ENCODE measurements at regions not wholly inside any gene's neighbourhood (a gene's known extent, or its start where the extent isn't known, plus 50 kb on each side); places are given as distances from the start of the nearest gene placed in this dataset.

GRCh38 chr2:21404827-21405625 lies 281.3 kb downstream of the TDRD15 start:
- H3K9me3 ChIP-seq (replicated peaks in 1 of 11) = no peaks in the 10 kb centered on the region
- TF ChIP-seq Cebpa-rat (IDR thresholded peaks at IDR 0.05) = no peak
- no peak overlapping the region for H3K27ac ChIP-seq
- H3K27me3 ChIP-seq = no peaks in the 10 kb centered on the region
- no peak overlapping the region for H3K4me3 ChIP-seq
- H3K4me1 ChIP-seq = no peaks in the 10 kb centered on the region
- H3K9ac ChIP-seq = no peak overlapping the region
- H4K20me1 ChIP-seq = no peaks in the 10 kb centered on the region
- H3K4me2 ChIP-seq = no peak overlapping the region
- no peaks in the 10 kb centered on the region for H3K36me3 ChIP-seq

GRCh38 chr2:21406386-21406785 lies 282.6 kb downstream of the TDRD15 start:
- Histone ChIP-seq H3K27me3 (no peaks in the 10 kb centered on the region), H3K9me3 (replicated peaks in 1 of 11) (no peaks in the 10 kb centered on the region), H3K27ac (no peak overlapping the region), H4K20me1 (no peaks in the 10 kb centered on the region), H3K4me1 (no peaks in the 10 kb centered on the region), H3K4me2 (no peak overlapping the region), H3K36me3 (no peaks in the 10 kb centered on the region), H3K4me3 (no peak overlapping the region), H3K9ac (no peak overlapping the region)
- no peak for TF ChIP-seq Cebpa-rat (IDR thresholded peaks at IDR 0.05)

GRCh38 chr2:21406911-21407310 lies 283.1 kb downstream of the TDRD15 start:
- no peak overlapping the region for H3K27ac ChIP-seq
- H3K9me3 ChIP-seq (replicated peaks in 1 of 11) = no peaks in the 10 kb centered on the region
- no peaks in the 10 kb centered on the region for H4K20me1 ChIP-seq
- no peaks in the 10 kb centered on the region for H3K36me3 ChIP-seq
- no peak overlapping the region for H3K4me3 ChIP-seq
- no peaks in the 10 kb centered on the region for H3K4me1 ChIP-seq
- no peak overlapping the region for H3K4me2 ChIP-seq
- TF ChIP-seq Cebpa-rat (IDR thresholded peaks at IDR 0.05) = no peak
- H3K27me3 ChIP-seq = no peaks in the 10 kb centered on the region
- H3K9ac ChIP-seq = no peak overlapping the region

GRCh38 chr2:21407851-21408250 lies 284.1 kb downstream of the TDRD15 start:
- Histone ChIP-seq H3K27me3 (no peaks in the 10 kb centered on the region), H3K4me1 (no peaks in the 10 kb centered on the region), H3K4me3 (no peak overlapping the region), H3K9ac (no peak overlapping the region), H3K27ac (no peak overlapping the region), H4K20me1 (no peaks in the 10 kb centered on the region), H3K36me3 (no peaks in the 10 kb centered on the region), H3K9me3 (replicated peaks in 1 of 11) (peaks cover 0 to 2% (median 0%) of the 10 kb centered on the region in 11 experiments; a peak in 1 of 22 replicates), H3K4me2 (no peak overlapping the region)
- TF ChIP-seq Cebpa-rat (IDR thresholded peaks at IDR 0.05) = no peak

- no peak overlapping the region for H3K27ac ChIP-seq
- H3K4me3 ChIP-seq = no peak overlapping the region
- no peaks in the 10 kb centered on the region for H4K20me1 ChIP-seq
- no peak overlapping the region for H3K4me2 ChIP-seq
- H3K9ac ChIP-seq = no peak overlapping the region
- H3K4me1 ChIP-seq = no peaks in the 10 kb centered on the region
- H3K27me3 ChIP-seq = no peaks in the 10 kb centered on the region
- TF ChIP-seq Cebpa-rat (IDR thresholded peaks at IDR 0.05) = no peak
- peaks cover 0 to 15% (median 0%) of the 10 kb centered on the region in 11 experiments; a peak in 7 of 22 replicates for H3K9me3 ChIP-seq (replicated peaks in 1 of 11)
- no peaks in the 10 kb centered on the region for H3K36me3 ChIP-seq
These were observed 288.0 kb downstream of the TDRD15 start for GRCh38 chr2:21411741-21412140.

GRCh38 chr2:21412944-21413443 lies 289.2 kb downstream of the TDRD15 start:
- no peaks in the 10 kb centered on the region for H3K4me1 ChIP-seq
- no peaks in the 10 kb centered on the region for H3K36me3 ChIP-seq
- no peaks in the 10 kb centered on the region for H3K27me3 ChIP-seq
- H3K9me3 ChIP-seq (replicated peaks in 1 of 11) = peaks cover 0 to 16% (median 0%) of the 10 kb centered on the region in 11 experiments; a peak in 7 of 22 replicates
- H3K9ac ChIP-seq = no peak overlapping the region
- no peak overlapping the region for H3K27ac ChIP-seq
- H3K4me3 ChIP-seq = no peak overlapping the region
- no peak overlapping the region for H3K4me2 ChIP-seq
- TF ChIP-seq Cebpa-rat (IDR thresholded peaks at IDR 0.05) = no peak
- no peaks in the 10 kb centered on the region for H4K20me1 ChIP-seq

GRCh38 chr2:21415234-21415633 lies 291.5 kb downstream of the TDRD15 start:
- no peaks in the 10 kb centered on the region for H3K27me3 ChIP-seq
- no peak overlapping the region for H3K4me2 ChIP-seq
- no peaks in the 10 kb centered on the region for H4K20me1 ChIP-seq
- no peak for TF ChIP-seq Cebpa-rat (IDR thresholded peaks at IDR 0.05)
- peaks cover 0 to 16% (median 0%) of the 10 kb centered on the region in 11 experiments; a peak in 7 of 22 replicates for H3K9me3 ChIP-seq (replicated peaks in 1 of 11)
- no peak overlapping the region for H3K27ac ChIP-seq
- no peaks in the 10 kb centered on the region for H3K36me3 ChIP-seq
- no peak overlapping the region for H3K4me3 ChIP-seq
- H3K9ac ChIP-seq = no peak overlapping the region
- no peaks in the 10 kb centered on the region for H3K4me1 ChIP-seq

GRCh38 chr2:21416226-21416625 lies 292.5 kb downstream of the TDRD15 start:
- Histone ChIP-seq H3K4me1 (no peaks in the 10 kb centered on the region), H3K36me3 (no peaks in the 10 kb centered on the region), H3K9me3 (replicated peaks in 1 of 11) (peaks cover 0 to 16% (median 0%) of the 10 kb centered on the region in 11 experiments; a peak in 7 of 22 replicates), H3K4me2 (no peak overlapping the region), H3K27me3 (no peaks in the 10 kb centered on the region), H3K9ac (no peak overlapping the region), H3K27ac (no peak overlapping the region), H4K20me1 (no peaks in the 10 kb centered on the region), H3K4me3 (no peak overlapping the region)
- no peak for TF ChIP-seq Cebpa-rat (IDR thresholded peaks at IDR 0.05)

GRCh38 chr2:21418456-21418855 lies 294.7 kb downstream of the TDRD15 start:
- Histone ChIP-seq H3K27me3 (no peaks in the 10 kb centered on the region), H3K9me3 (replicated peaks in 1 of 11) (peaks cover 0 to 26% (median under 1%) of the 10 kb centered on the region in 11 experiments; a peak in 8 of 22 replicates), H4K20me1 (no peaks in the 10 kb centered on the region)

More at GRCh38 chr2:21418456-21418855, 294.7 kb downstream of the TDRD15 start:
- Histone ChIP-seq H3K4me2 (no peak overlapping the region), H3K4me3 (no peak overlapping the region), H3K27ac (no peak overlapping the region), H3K9ac (no peak overlapping the region), H3K4me1 (peaks cover 0 to 5% (median 1%) of the 10 kb centered on the region in 10 experiments; a peak in 14 of 20 replicates), H3K36me3 (no peaks in the 10 kb centered on the region)
- no peak for TF ChIP-seq Cebpa-rat (IDR thresholded peaks at IDR 0.05)
